HG03196 (cell line): ENCODE measurements at regions not wholly inside any gene's neighbourhood (a gene's known extent, or its start where the extent isn't known, plus 50 kb on each side); places are given as distances from the start of the nearest gene placed in this dataset.
A peak's percentile ranks its signal among the peaks of the same experiment; 100 is the strongest.

ENCODE experiments used
- ATAC-seq: cut with Tn5 transposase; IDR thresholded peaks from one replicate; pipeline ENCODE4 v1.9.1; 2021; ENCODE audit not compliant: unreplicated experiment

DNA sequence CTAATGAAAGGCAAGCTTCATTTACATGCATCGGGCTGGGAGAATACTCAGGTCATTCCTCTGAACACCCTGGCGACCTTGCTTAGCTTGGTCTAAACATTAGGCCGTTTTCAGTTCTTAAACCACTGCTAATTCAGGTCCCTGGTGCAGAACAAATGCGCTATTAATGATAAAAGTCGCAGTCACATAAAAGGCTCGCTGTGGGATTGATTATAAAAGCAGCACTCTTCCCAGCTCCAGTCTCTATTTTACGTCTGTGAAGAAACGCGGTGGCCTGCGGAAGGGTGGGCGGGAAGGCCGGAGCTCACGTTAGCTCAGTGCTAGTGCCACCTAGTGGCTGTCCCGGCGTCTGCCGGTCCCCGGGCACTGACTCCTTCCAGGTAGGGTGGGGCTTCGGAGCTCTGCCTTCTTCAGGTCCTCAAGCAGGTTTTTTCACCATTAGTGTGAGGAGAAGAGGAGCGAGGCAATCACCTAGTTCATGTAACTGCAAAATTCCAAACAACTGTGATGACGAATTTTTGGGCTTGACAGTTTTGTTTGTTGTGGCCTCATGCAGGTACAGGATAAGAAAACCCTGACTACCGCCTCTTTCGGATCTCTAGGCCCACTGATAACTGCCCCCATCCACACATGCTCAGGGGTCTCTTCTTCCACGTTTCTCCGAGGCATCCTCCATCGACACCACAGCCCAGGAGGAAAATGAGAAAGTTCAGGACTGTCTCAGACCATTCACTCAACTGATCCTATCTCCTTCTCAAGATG lies 66.5 kb upstream of the CLMP start:
- ATAC-seq: no peak

GRCh38 chr11:123260511-123261211 lies 65.6 kb upstream of the CLMP start:
- no peak for ATAC-seq

GRCh38 chr11:123258877-123259276 lies 63.8 kb upstream of the CLMP start:
- ATAC-seq: no peak

DNA sequence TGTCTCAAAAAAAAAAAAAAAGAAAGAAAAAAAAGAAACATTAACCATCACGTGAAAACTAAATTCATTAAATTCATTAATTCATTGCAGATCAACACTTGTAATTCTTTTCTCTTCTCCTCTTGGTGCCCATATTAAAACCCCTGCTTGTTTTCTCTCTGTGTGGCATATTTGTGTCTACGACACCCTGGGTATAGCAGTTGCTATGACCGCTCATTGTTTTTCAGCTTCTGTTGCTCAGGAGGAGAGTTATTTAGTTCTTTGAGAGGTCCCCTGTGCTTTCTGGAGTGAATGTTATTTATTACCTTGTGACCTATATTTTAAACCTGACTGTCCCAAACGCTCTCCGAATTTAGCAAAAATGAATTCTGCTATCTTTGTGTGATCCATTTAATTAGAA lies 62.3 kb upstream of the CLMP start:
- no peak for ATAC-seq

GRCh38 chr11:123255909-123256308 lies 60.9 kb upstream of the CLMP start:
- no peak for ATAC-seq

DNA sequence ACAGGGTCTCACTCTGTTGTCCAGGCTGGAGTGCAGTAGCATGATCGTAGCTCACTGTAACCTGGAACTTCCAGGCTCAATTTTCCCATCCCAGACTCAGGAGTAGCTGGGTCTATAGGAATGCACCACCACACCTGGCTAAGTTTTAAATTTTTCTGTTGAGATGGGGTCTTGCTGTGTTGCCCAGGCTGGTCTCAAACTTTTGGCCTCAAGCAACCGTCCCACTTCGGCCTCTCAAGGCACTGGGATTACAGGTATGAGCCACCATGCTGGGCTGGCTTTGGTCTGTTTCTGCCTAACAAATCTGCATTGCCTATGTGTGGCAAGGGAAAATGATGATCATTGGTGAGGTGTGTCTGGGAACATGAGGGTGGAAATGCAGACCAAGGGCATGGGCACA lies 59.3 kb upstream of the CLMP start:
- ATAC-seq: no peak

GRCh38 chr11:123253911-123254310 lies 58.9 kb upstream of the CLMP start:
- ATAC-seq: no peak

GRCh38 chr11:123253223-123253622 lies 58.2 kb upstream of the CLMP start:
- ATAC-seq: no peak

DNA sequence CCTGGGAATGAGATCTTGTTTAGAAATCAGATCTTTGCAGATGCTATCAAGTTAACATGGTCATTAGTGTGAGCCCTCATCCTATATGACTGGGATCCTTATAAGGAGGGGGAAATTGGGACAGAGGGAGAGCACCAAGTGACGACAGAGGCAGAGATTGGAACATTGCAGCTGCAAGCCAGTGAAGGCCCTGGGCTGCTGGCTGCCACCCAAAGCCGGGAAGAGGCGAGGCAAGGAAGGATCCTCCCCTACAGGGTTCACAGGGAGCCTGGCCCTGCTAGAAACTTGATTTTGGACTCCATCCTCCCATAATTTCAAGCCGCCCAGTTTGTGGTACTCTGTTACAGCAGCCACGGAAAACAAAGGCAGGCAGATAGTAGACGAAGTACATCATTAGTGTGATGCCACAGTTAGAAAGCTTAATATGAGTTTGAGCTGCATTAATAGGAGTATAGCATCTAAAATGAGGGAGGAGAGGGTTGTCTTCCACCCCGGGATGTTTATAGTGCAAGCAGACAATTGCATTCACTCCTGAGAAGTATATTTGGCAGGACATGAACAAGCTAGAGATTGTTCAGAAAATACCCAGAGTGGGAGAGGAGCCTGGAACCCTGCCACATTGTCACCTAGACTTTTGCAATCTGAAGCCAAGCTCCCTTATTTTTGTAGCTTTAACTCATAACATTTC lies 56.8 kb upstream of the CLMP start:
- ATAC-seq: no peak

DNA sequence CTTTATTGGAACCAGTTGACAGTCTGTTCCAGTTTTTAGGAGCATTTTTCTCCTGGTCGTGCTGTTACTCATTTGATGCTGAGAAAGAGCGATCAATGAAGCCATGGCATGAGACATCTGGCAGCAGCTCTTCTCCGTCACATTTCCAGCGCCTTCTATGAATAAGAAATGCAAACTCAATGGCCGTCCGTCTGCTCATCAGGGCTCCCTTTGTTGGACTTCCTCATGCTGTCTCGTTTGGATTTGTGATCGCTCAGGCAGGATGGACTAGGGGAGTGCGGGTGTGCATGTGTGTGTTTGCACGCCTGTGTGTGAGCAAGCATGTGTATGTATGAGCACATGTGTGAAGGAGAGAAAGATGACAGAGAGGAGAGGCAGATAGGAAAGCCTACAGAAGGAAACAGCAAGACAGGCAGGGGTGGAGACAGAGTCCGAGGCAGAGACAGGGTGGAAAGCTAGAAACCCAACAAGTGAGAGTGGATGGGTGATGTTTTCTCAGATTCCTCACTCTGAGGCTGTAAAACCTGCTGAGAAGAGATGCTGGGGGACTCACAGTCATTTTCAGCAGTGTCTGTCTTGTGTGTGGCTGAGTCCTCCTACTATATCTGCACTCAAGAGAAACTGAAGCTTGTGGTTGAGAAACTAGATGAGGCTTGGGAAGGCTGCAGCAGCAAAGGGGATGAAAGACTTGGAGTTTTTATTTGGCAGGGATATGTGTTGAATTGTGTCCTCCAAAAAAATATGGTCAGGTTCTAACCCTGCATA lies 56.0 kb upstream of the CLMP start:
- ATAC-seq: no peak

DNA sequence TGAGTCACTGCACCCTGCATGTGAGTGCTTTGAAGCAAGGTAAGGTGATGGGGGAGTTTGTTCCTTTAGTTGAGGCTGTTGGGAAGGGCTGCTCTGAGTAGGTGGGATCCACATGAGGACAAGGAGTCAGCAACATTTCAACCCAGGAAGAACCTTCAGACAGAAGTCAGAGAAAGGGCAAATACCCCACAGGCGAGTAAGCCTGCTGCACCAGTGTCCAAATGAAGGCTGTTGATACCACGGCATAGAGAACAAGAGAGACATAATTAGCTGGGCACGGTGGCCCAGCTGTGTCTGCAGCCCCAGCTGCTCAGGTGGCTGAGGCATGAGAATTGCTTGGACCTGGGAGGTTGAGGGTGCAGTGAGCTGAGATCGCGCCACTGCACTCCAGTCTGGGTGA lies 54.3 kb upstream of the CLMP start:
- ATAC-seq: no peak

- ATAC-seq: no peak
Measured at GRCh38 chr11:123247813-123248379, 52.8 kb upstream of the CLMP start.

GRCh38 chr11:123247496-123247799 lies 52.4 kb upstream of the CLMP start:
- ATAC-seq: no peak

DNA sequence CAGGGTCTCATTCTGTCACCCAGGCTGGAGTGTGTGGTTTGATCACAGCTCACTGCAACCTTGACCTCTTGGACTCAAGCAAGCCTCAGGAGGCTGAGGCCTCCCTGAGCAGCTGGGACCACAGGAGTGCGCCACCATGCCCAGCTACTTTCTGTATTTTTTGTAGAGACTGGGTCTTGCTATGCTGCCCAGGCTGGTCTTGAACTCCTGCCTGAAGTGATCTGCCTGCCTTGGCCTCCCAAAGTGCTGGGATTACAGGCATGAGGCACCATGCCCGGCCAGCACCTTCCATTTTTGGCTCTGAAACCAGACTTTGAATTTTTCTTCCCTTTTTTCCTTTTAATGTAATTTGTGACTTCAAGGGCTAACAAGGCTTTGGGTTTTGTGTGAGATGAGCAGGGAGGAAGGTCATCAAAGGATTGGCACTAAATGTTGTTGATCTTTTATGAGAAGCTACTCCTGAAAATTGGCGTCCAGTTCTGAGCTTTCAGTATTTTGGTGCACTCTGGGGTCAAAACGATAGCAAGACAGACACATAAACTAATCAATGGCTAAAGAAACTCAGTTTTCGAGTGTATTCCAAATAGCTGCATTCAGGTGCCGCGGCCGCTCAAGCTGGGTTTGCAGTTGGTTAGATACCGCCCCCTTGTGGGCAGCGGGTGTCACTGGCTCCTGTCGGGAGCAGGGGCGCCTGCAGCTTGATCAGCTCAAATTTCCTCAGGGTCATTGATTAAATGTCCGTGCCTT lies 51.9 kb upstream of the CLMP start:
- ATAC-seq: peak; percentile 83

GRCh38 chr11:123245567-123245966 lies 50.5 kb upstream of the CLMP start:
- ATAC-seq: no peak
